Activated CD4-positive, alpha-beta memory T cell treated with anti-CD3 and anti-CD28 coated beads for 36 hours (primary cell): ENCODE measurements at regions not wholly inside any gene's neighbourhood (a gene's known extent, or its start where the extent isn't known, plus 50 kb on each side); places are given as distances from the start of the nearest gene placed in this dataset.

ENCODE experiments used
- CTCF ChIA-PET: fragments of 350-600 bp; sonication (Branson Sonifier 250); formaldehyde crosslinking; loops from one replicate; lab custom pipeline; 2021; ENCODE audit warnings: antibody characterized with exemption, inconsistent platforms; lab: Charles Lee
- POLR2A ChIA-PET: fragments of 350-600 bp; sonication (Branson Sonifier 250); formaldehyde crosslinking; loops from one replicate; lab custom pipeline; 2021; ENCODE audit warnings: antibody characterized with exemption; lab: Charles Lee
- DNase-seq: peaks from one replicate; pipeline ENCODE4 v3.0.0-alpha.2; 2020
- H3K27ac Mint-ChIP-seq: one replicate; pipeline ENCODE4 v1.8.0; 2021; ENCODE audit warnings: mixed read lengths
- H3K27me3 Mint-ChIP-seq: one replicate; pipeline ENCODE4 v1.8.0; 2021; ENCODE audit warnings: mixed read lengths
- H3K36me3 Mint-ChIP-seq: one replicate; pipeline ENCODE4 v1.8.0; 2021; ENCODE audit warnings: mixed read lengths
- H3K4me1 Mint-ChIP-seq: one replicate; pipeline ENCODE4 v1.8.0; 2021; ENCODE audit warnings: low read depth, mixed read lengths
- H3K4me3 Mint-ChIP-seq: one replicate; pipeline ENCODE4 v1.8.0; 2021; ENCODE audit warnings: mild to moderate bottlenecking, mixed read lengths
- H3K9me3 Mint-ChIP-seq: one replicate; pipeline ENCODE4 v1.8.0; 2021; ENCODE audit warnings: mixed read lengths
- intact Hi-C: fragments of 100-400 bp; cut with micrococcal nuclease; formaldehyde crosslinking; loops from one replicate; pipeline ENCODE4 v1.15.1; 2023

- POLR2A ChIA-PET, result no interaction called here
- no peak for DNase-seq
- Mint-ChIP-seq H3K4me3 (no peak overlapping the region), H3K4me1 (no peaks in the 10 kb centered on the region), H3K36me3 (no peaks in the 10 kb centered on the region), H3K9me3 (peaks cover 4% of the 10 kb centered on the region), H3K27ac (no peak overlapping the region), H3K27me3 (no peaks in the 10 kb centered on the region)
- intact Hi-C loops, result no loop called here
- CTCF ChIA-PET, result no interaction called here
Observed at GRCh38 chr10:54914049-54914448, 113.0 kb upstream of the PCDH15 start.

GRCh38 chr10:54909165-54909564 is 108.1 kb upstream of the PCDH15 start:
- Mint-ChIP-seq H3K27ac (no peak overlapping the region), H3K9me3 (peaks cover 4% of the 10 kb centered on the region), H3K4me1 (no peaks in the 10 kb centered on the region), H3K36me3 (no peaks in the 10 kb centered on the region), H3K4me3 (no peak overlapping the region), H3K27me3 (no peaks in the 10 kb centered on the region)
- ChIA-PET CTCF (no interaction called here), POLR2A (no interaction called here)
- DNase-seq, result no peak
- intact Hi-C loops, result no loop called here

- POLR2A ChIA-PET, result no interaction called here
Observed at GRCh38 chr10:54908019-54908418, 107.0 kb upstream of the PCDH15 start.

GRCh38 chr10:54906940-54907339 is 105.9 kb upstream of the PCDH15 start:
- no peaks in the 10 kb centered on the region for H3K27me3 Mint-ChIP-seq
- POLR2A ChIA-PET, result no interaction called here
- no peak for DNase-seq
- H3K36me3 Mint-ChIP-seq, result no peaks in the 10 kb centered on the region
- CTCF ChIA-PET, result no interaction called here
- H3K4me3 Mint-ChIP-seq, result no peak overlapping the region
- H3K4me1 Mint-ChIP-seq, result no peaks in the 10 kb centered on the region
- intact Hi-C loops, result no loop called here
- H3K27ac Mint-ChIP-seq, result no peak overlapping the region
- peaks cover 4% of the 10 kb centered on the region for H3K9me3 Mint-ChIP-seq

More at GRCh38 chr10:54908019-54908418, 107.0 kb upstream of the PCDH15 start:
- Mint-ChIP-seq H3K4me1 (no peaks in the 10 kb centered on the region), H3K27me3 (no peaks in the 10 kb centered on the region), H3K27ac (no peak overlapping the region), H3K4me3 (no peak overlapping the region), H3K9me3 (peaks cover 4% of the 10 kb centered on the region), H3K36me3 (no peaks in the 10 kb centered on the region)
- DNase-seq, result no peak
- intact Hi-C loops, result no loop called here
- CTCF ChIA-PET, result no interaction called here

- intact Hi-C loops, result no loop called here
- Mint-ChIP-seq H3K27ac (no peak overlapping the region), H3K9me3 (no peaks in the 10 kb centered on the region), H3K36me3 (no peaks in the 10 kb centered on the region), H3K27me3 (no peaks in the 10 kb centered on the region), H3K4me3 (no peak overlapping the region), H3K4me1 (no peaks in the 10 kb centered on the region)
- CTCF ChIA-PET, result no interaction called here
- no peak for DNase-seq
- POLR2A ChIA-PET, result no interaction called here
Observed at GRCh38 chr10:54905578-54906192, 104.7 kb upstream of the PCDH15 start.

GRCh38 chr10:54904833-54905232 is 103.8 kb upstream of the PCDH15 start:
- CTCF ChIA-PET, result no interaction called here
- Mint-ChIP-seq H3K9me3 (no peaks in the 10 kb centered on the region), H3K27me3 (no peaks in the 10 kb centered on the region), H3K4me1 (no peaks in the 10 kb centered on the region), H3K4me3 (no peak overlapping the region), H3K27ac (no peak overlapping the region), H3K36me3 (no peaks in the 10 kb centered on the region)
- intact Hi-C loops, result no loop called here
- POLR2A ChIA-PET, result no interaction called here
- no peak for DNase-seq

- no peak overlapping the region for H3K4me3 Mint-ChIP-seq
- no peaks in the 10 kb centered on the region for H3K27me3 Mint-ChIP-seq
- H3K36me3 Mint-ChIP-seq, result no peaks in the 10 kb centered on the region
- H3K4me1 Mint-ChIP-seq, result no peaks in the 10 kb centered on the region
- intact Hi-C loops, result no loop called here
- ChIA-PET POLR2A (no interaction called here), CTCF (no interaction called here)
- no peak overlapping the region for H3K27ac Mint-ChIP-seq
- no peaks in the 10 kb centered on the region for H3K9me3 Mint-ChIP-seq
- no peak for DNase-seq
Observed at GRCh38 chr10:54903745-54904144, 102.7 kb upstream of the PCDH15 start.

GRCh38 chr10:54900584-54900983 is 99.6 kb upstream of the PCDH15 start:
- Mint-ChIP-seq H3K27ac (no peak overlapping the region), H3K4me3 (no peak overlapping the region), H3K9me3 (no peaks in the 10 kb centered on the region), H3K4me1 (no peaks in the 10 kb centered on the region), H3K36me3 (no peaks in the 10 kb centered on the region), H3K27me3 (no peaks in the 10 kb centered on the region)
- intact Hi-C loops, result no loop called here
- DNase-seq, result no peak
- ChIA-PET CTCF (no interaction called here), POLR2A (no interaction called here)

GRCh38 chr10:54880996-54881395 is 80.0 kb upstream of the PCDH15 start:
- no peak for DNase-seq
- Mint-ChIP-seq H3K4me1 (no peaks in the 10 kb centered on the region), H3K36me3 (no peaks in the 10 kb centered on the region), H3K4me3 (no peak overlapping the region), H3K27me3 (no peaks in the 10 kb centered on the region), H3K27ac (no peak overlapping the region), H3K9me3 (peaks cover 7% of the 10 kb centered on the region)
- intact Hi-C loops, result no loop called here
- ChIA-PET POLR2A (no interaction called here), CTCF (no interaction called here)

GRCh38 chr10:54869022-54869421 is 68.0 kb upstream of the PCDH15 start:
- Mint-ChIP-seq H3K9me3 (peaks cover 16% of the 10 kb centered on the region), H3K27ac (no peak overlapping the region), H3K4me1 (no peaks in the 10 kb centered on the region), H3K27me3 (no peaks in the 10 kb centered on the region), H3K4me3 (no peak overlapping the region), H3K36me3 (no peaks in the 10 kb centered on the region)
- intact Hi-C loops, result no loop called here
- ChIA-PET POLR2A (no interaction called here), CTCF (no interaction called here)
- DNase-seq, result no peak

- DNase-seq, result no peak
- POLR2A ChIA-PET, result no interaction called here
- no peaks in the 10 kb centered on the region for H3K27me3 Mint-ChIP-seq
- H3K9me3 Mint-ChIP-seq, result peaks cover 12% of the 10 kb centered on the region
- CTCF ChIA-PET, result no interaction called here
- H3K4me1 Mint-ChIP-seq, result no peaks in the 10 kb centered on the region
- H3K27ac Mint-ChIP-seq, result no peak overlapping the region
- intact Hi-C loops, result no loop called here
- H3K36me3 Mint-ChIP-seq, result no peaks in the 10 kb centered on the region
- H3K4me3 Mint-ChIP-seq, result no peak overlapping the region
Observed at GRCh38 chr10:54866666-54867065, 65.6 kb upstream of the PCDH15 start.

- Mint-ChIP-seq H3K4me1 (no peaks in the 10 kb centered on the region), H3K4me3 (no peak overlapping the region), H3K27me3 (no peaks in the 10 kb centered on the region), H3K9me3 (peaks cover 15% of the 10 kb centered on the region), H3K36me3 (no peaks in the 10 kb centered on the region), H3K27ac (no peak overlapping the region)
- CTCF ChIA-PET, result no interaction called here
- POLR2A ChIA-PET, result no interaction called here
- intact Hi-C loops, result no loop called here
- no peak for DNase-seq
Observed at GRCh38 chr10:54854843-54855242, 53.8 kb upstream of the PCDH15 start.

GRCh38 chr10:54854389-54854788 is 53.4 kb upstream of the PCDH15 start:
- H3K4me1 Mint-ChIP-seq, result no peaks in the 10 kb centered on the region
- no peaks in the 10 kb centered on the region for H3K27me3 Mint-ChIP-seq

More at GRCh38 chr10:54854389-54854788, 53.4 kb upstream of the PCDH15 start:
- no peak overlapping the region for H3K27ac Mint-ChIP-seq
- intact Hi-C loops, result no loop called here
- no peaks in the 10 kb centered on the region for H3K36me3 Mint-ChIP-seq
- POLR2A ChIA-PET, result interaction anchor here (0.7 kb wide), 1 partner anchor 30 kb away, joined by 3 read pairs; no protein-coding TSS in a partner anchor
- CTCF ChIA-PET, result no interaction called here
- H3K9me3 Mint-ChIP-seq, result peaks cover 15% of the 10 kb centered on the region
- H3K4me3 Mint-ChIP-seq, result no peak overlapping the region
- no peak for DNase-seq
